GM10266 (cell line): ENCODE measurements at regions not wholly inside any gene's neighbourhood (a gene's known extent, or its start where the extent isn't known, plus 50 kb on each side); places are given as distances from the start of the nearest gene placed in this dataset.
"Not testable (repeated sequence)": the region's sequence is repeated elsewhere in the genome, so short reads cannot be mapped to it uniquely, and the experiment has no call there.

Source experiments
- DNase-seq: peaks from one replicate; pipeline ENCODE4 v3.0.0; 2012; ENCODE audit errors: extremely low spot score
- TF ChIP-seq, protein P1 (sequence below): IDR thresholded peaks from 2 replicates; pipeline ENCODE4 v1.5.1; 2012; ENCODE audit warnings: mild to moderate bottlenecking, low read depth; ENCODE audit not compliant: control insufficient read depth, insufficient read depth; ENCODE audit errors: missing control alignments

DNA sequence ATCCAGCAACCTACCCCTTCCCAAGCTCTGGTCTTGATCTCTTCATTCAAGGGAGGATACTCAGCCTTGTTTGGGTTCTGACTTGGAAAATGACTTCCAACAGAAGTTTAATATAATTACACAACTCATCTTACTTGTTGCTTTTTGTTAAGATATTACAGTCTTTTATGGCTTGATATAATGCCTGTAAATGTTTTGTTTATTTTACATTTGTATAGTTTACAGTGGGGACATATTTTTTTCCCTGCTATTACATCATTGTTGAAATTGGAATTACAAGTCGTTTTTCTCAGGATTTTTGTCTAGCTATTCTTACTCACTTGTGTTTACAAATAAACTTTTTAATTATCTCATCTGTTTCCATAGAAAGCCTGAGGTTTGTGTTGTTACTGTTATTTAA, 436.0 kb downstream of the CNTNAP4 start:
- TF ChIP-seq, protein P1, sequence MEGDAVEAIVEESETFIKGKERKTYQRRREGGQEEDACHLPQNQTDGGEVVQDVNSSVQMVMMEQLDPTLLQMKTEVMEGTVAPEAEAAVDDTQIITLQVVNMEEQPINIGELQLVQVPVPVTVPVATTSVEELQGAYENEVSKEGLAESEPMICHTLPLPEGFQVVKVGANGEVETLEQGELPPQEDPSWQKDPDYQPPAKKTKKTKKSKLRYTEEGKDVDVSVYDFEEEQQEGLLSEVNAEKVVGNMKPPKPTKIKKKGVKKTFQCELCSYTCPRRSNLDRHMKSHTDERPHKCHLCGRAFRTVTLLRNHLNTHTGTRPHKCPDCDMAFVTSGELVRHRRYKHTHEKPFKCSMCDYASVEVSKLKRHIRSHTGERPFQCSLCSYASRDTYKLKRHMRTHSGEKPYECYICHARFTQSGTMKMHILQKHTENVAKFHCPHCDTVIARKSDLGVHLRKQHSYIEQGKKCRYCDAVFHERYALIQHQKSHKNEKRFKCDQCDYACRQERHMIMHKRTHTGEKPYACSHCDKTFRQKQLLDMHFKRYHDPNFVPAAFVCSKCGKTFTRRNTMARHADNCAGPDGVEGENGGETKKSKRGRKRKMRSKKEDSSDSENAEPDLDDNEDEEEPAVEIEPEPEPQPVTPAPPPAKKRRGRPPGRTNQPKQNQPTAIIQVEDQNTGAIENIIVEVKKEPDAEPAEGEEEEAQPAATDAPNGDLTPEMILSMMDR, result no peak

DNA sequence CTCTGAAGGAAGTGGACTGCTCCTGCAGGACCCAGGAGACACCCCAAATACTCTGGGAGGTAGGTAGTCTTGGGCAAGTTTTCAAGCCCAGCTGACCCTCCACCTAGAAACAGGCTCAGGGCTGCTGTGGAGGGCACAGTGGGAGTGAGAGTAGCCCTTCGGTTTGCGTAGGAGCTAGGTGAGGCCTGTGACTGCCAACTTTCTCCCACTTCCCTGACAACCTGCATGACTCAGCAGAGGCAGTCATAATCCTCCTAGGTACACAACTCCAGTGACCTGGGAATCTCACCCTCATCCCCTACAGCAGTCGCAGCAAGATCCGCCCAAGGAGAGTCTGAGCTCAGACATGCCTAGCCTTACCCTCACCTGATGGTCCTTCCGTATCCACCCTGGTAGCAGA, 439.1 kb downstream of the CNTNAP4 start:
- not testable (repeated sequence) for DNase-seq

More for the DNA sequence above, 436.0 kb downstream of the CNTNAP4 start:
- no peak for DNase-seq

DNA sequence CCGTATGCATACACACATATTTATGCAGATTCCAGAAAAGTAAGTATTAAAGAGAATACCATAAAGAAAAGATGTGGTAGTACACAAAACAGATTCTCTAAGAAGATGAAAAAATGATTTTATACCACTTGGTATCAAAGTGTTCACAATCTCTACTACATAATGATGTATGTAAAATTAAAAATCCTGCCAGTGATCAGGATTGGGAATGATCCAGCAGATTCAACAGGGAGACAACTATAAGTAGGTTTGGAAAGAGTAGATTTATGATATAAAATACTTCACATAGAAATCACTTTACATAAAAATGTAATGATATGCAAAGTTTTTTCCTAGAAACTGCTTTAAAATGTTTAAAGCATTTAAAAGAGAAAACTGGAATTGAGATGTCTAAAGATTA, 447.0 kb downstream of the CNTNAP4 start:
- TF ChIP-seq, protein P1, result no peak
- no peak for DNase-seq

GRCh38 chr16:76729525-76729924, 452.3 kb downstream of the CNTNAP4 start:
- no peak for DNase-seq
- TF ChIP-seq, protein P1, result no peak

- no peak for DNase-seq
- TF ChIP-seq, protein P1, result no peak
These were observed 455.7 kb downstream of the CNTNAP4 start for GRCh38 chr16:76732894-76733293.

DNA sequence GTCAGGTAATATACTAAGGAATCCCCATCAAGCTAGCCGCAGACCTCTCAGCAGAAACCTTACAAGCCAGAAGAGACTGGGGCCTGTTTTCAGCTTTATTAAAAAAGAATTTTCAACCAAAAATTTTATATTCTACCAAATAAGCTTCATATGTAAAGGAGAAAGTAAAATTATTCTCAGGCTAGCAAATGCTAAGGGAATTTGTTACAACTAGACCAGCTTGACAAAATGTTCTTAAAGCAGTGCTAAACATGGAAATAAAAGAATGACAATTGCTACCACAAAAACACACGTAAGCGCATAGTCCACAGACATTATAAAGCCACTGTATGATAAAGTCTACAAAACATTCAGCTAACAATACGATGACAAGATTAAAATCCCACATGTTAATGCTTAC, 449.4 kb upstream of the MON1B start:
- TF ChIP-seq, protein P1, result no peak
- no peak for DNase-seq

DNA sequence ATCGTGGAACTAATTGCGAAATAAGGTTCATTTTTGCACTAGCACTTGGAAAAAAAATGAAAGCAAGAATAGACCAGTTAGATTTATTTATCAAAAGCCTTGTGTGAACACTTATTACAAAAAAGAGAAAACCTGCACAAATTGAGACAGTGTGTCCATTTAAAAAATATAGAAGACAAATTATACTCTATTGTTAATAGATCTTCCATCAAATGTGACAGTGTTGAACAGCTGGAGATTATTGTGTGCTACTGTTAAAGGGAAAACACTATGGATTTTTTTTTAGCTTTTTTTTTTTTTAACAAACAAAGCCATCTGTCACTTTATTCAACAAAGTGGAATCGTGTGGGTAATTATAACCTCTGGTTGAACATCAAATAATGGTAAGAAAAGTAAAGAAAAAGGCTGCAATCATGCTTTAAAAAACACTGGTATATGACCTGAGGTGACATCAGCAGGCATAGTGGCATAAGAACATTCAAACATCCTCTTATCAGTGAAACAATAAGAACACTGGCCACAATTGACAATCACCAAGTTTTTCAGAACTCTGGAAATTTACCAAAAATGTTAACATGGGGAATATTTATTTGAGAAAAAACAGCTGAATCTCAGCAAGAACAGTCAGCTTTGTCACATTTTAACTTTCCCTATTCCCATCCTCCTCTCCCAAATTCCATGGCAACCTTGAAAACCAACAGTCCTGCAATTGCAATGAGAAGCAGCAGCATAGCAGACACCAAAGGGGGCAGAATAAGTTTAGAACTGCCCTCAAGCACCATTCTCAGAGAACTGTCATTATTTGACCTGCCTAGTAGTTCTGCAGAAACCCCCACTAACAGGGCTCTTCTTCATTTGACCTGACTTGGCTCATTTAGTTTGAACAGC, 442.3 kb upstream of the MON1B start:
- no peak for DNase-seq
- TF ChIP-seq, protein P1, result no peak

DNA sequence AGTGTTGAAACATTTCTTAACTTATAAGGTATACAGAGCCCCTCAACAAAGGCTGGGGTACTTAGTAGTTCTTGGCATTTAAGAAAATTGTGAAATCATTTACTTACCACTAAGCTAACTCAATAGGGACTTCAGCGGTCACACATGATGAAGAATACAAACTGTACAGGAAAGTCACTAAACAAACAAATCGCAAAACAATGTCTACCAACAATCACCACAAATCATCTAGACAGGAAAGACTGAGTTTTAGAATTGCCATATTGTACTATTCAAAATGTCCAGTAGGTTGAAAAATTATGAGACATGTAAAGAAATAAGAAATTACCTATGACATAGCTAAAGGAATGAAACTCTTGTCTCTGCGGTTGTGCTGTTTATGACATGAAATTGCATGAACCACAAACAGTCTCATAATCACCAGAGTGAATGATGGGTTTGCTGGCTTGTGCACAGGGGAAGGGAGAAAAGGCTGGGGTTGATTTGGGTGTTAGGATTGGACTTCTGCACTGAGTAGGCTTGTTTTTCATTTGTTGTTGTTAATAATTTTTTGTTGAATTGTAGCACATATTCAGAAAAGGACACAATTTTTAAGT, 441.1 kb upstream of the MON1B start:
- no peak for DNase-seq
- TF ChIP-seq, protein P1, result no peak
